ENCODE measurements at regions not wholly inside any gene's neighbourhood (a gene's known extent, or its start where the extent isn't known, plus 50 kb on each side); places are given as distances from the start of the nearest gene placed in this dataset.
A peak's percentile ranks its signal among the peaks of the same experiment; 100 is the strongest.

DNA sequence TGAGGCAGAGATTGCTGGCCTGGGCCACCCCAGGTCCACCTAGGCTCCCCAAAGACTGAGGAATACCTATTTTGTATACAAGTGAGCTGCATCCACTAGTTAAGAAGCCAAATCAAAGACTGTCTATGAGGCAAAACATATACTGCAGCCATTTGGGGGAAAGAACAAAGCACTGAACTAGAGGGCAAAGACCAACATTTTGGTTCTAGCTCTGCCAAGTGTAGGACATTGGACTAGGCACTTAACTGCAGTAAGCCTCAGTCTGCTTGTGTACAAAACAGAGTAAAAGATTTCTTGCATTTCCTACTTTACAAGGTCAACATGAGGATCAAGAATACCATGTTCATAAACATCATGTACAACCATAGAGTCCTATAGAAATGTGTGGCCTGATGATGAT, 94.8 kb upstream of the CYP1B1 start:
- Histone ChIP-seq H3K4me3 (ENCODE audit: low read depth, low read length) (no peak overlapping the region), H3K27me3 (ENCODE audit: control insufficient read depth, insufficient read depth, low read length) (no peaks in the 10 kb centered on the region), H3K36me3 (ENCODE audit: control insufficient read depth, insufficient read depth, low read length) (no peaks in the 10 kb centered on the region)
- TF ChIP-seq, protein P1, sequence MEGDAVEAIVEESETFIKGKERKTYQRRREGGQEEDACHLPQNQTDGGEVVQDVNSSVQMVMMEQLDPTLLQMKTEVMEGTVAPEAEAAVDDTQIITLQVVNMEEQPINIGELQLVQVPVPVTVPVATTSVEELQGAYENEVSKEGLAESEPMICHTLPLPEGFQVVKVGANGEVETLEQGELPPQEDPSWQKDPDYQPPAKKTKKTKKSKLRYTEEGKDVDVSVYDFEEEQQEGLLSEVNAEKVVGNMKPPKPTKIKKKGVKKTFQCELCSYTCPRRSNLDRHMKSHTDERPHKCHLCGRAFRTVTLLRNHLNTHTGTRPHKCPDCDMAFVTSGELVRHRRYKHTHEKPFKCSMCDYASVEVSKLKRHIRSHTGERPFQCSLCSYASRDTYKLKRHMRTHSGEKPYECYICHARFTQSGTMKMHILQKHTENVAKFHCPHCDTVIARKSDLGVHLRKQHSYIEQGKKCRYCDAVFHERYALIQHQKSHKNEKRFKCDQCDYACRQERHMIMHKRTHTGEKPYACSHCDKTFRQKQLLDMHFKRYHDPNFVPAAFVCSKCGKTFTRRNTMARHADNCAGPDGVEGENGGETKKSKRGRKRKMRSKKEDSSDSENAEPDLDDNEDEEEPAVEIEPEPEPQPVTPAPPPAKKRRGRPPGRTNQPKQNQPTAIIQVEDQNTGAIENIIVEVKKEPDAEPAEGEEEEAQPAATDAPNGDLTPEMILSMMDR (IDR thresholded peaks at IDR 0.05; ENCODE audit: insufficient read depth, low read length, poor library complexity, severe bottlenecking): no peak
- DNase-seq (ENCODE audit: low read depth): no peak

GRCh38 chr2:38170067-38170466, 94.1 kb upstream of the CYP1B1 start:
- no peak for DNase-seq (ENCODE audit: low read depth)
- no peaks in the 10 kb centered on the region for H3K36me3 ChIP-seq (ENCODE audit: control insufficient read depth, insufficient read depth, low read length)
- TF ChIP-seq, protein P1 (IDR thresholded peaks at IDR 0.05; ENCODE audit: insufficient read depth, low read length, poor library complexity, severe bottlenecking): no peak
- H3K27me3 ChIP-seq (ENCODE audit: control insufficient read depth, insufficient read depth, low read length): no peaks in the 10 kb centered on the region
- no peak overlapping the region for H3K4me3 ChIP-seq (ENCODE audit: low read depth, low read length)

DNA sequence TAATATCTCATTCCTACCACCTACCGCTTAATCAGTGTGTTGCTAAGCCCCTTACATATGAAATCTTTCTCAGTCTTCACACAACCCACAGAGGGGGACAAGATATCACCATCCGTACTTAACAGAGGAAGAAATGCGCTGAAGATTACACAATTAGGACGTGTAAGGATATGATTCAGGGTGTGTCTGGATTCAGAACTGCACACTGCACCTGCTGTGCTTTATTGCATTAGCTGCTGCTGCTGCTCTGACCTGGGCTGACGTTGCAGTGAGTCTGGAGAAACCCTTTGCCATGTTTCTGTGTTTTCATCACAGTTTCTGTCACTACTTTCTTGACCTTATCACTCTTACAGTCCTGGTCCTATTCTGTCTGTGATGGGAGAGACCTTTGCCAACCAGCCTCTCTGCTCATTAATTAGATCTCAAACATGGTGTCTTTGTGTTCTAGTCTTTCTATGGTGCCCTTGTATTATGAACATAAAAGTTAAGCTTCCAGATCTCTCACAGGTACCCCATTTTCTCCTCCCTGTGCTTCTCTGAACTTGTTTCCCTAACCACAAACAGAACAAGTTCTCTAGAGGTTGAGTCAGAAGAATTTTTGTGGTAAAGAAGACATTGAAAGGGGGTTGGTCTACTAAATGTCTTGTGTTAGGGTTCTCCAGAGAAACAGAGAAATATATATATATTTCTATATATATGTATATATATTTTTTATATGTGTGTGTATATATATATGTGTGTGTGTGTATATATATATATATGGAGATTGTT, 92.9 kb upstream of the CYP1B1 start:
- no peak for DNase-seq (ENCODE audit: low read depth)
- Histone ChIP-seq H3K36me3 (ENCODE audit: control insufficient read depth, insufficient read depth, low read length) (no peaks in the 10 kb centered on the region), H3K27me3 (ENCODE audit: control insufficient read depth, insufficient read depth, low read length) (no peaks in the 10 kb centered on the region), H3K4me3 (ENCODE audit: low read depth, low read length) (no peak overlapping the region)
- TF ChIP-seq, protein P1 (IDR thresholded peaks at IDR 0.05; ENCODE audit: insufficient read depth, low read length, poor library complexity, severe bottlenecking): no peak

DNA sequence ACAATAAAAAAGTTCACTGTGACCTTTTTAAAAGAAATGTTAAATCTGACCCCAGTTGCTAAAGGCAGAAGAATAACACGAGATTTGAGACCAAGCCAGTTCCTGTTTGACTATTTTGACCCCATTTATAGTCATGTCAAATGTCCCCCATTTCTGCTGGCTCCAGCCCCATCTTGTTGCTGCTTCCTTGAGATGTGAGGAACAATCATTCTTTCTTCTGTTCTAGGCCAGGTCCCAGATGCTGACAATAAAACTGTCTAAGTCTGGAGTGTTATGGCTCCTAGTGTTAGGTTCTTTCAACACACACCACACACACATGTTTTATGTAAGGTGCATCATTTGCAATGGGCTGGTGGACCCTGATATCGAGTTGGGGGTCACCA, 92.0 kb upstream of the CYP1B1 start:
- no peaks in the 10 kb centered on the region for H3K36me3 ChIP-seq (ENCODE audit: control insufficient read depth, insufficient read depth, low read length)
- H3K4me3 ChIP-seq (ENCODE audit: low read depth, low read length): no peak overlapping the region
- TF ChIP-seq, protein P1 (IDR thresholded peaks at IDR 0.05; ENCODE audit: insufficient read depth, low read length, poor library complexity, severe bottlenecking): no peak
- no peaks in the 10 kb centered on the region for H3K27me3 ChIP-seq (ENCODE audit: control insufficient read depth, insufficient read depth, low read length)
- no peak for DNase-seq (ENCODE audit: low read depth)

GRCh38 chr2:38165698-38166097, 89.7 kb upstream of the CYP1B1 start:
- TF ChIP-seq, protein P1 (IDR thresholded peaks at IDR 0.05; ENCODE audit: insufficient read depth, low read length, poor library complexity, severe bottlenecking): no peak
- DNase-seq (ENCODE audit: low read depth): no peak
- H3K4me3 ChIP-seq (ENCODE audit: low read depth, low read length): no peak overlapping the region
- no peaks in the 10 kb centered on the region for H3K36me3 ChIP-seq (ENCODE audit: control insufficient read depth, insufficient read depth, low read length)
- no peaks in the 10 kb centered on the region for H3K27me3 ChIP-seq (ENCODE audit: control insufficient read depth, insufficient read depth, low read length)

DNA sequence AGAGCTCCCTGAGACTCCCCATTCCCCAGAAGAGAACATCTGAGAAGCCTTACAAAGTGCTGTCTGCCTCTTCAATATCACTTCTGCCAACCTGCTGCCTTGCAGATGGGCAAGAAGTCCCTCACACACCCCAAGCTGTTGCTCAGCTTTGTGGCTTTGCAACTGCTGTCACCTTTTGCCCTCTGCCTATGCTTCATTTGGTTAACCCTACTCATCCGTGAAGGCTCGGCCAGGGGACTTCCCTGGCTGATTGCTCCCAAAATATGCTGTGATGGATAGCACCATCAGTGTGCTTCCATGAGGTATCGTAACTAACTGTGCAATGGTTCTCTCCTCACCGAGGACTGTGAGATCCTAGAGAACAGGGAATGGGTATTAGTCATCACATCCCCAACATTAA, 88.9 kb upstream of the CYP1B1 start:
- Histone ChIP-seq H3K4me3 (ENCODE audit: low read depth, low read length) (no peak overlapping the region), H3K36me3 (ENCODE audit: control insufficient read depth, insufficient read depth, low read length) (no peaks in the 10 kb centered on the region), H3K27me3 (ENCODE audit: control insufficient read depth, insufficient read depth, low read length) (no peaks in the 10 kb centered on the region)
- TF ChIP-seq, protein P1 (IDR thresholded peaks at IDR 0.05; ENCODE audit: insufficient read depth, low read length, poor library complexity, severe bottlenecking): no peak
- peak; percentile 82 for DNase-seq (ENCODE audit: low read depth)
